Embryonic facial prominence (tissue), 1 donor: ENCODE measurements at regions not wholly inside any gene's neighbourhood (a gene's known extent, or its start where the extent isn't known, plus 50 kb on each side); places are given as distances from the start of the nearest gene placed in this dataset.

Experiments
- DNase-seq: peaks from one replicate; pipeline ENCODE4 v3.0.0-alpha.2; 2016; ENCODE audit errors: extremely low spot score

DNA sequence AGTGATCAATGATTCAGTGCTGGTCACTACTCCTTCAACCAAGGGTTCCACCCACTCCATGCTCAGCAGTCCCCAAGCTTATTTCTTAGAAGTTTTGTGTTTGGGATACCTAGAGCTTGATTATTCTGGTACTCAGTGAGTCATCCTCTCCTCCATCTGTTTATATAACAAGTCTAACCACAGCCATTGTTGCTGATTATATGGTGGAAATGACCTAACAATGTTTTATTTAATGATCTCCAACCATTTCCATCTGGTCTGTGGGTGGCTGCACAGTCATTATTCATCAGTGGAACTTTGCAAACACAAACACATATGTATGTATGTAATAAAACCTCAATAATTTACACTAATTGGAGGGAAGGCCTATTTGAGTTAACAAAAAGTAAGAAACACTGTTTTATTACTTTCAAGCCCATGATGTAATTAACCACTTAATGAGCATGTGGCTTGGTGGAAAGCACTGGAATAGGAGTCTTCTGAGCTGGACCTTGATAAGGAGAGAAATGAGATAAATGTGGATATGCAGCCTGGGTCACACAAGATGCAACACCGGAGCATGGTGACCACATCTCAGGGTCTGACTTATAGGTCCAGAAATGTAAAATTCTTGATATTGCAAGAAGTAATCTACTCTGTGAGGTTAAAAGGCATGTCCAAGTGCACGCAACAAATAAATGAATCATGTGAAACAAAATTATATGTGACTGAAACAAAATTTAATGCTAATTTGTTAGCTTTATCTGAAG, 99.0 kb upstream of the WLS start:
- DNase-seq, result no peak

DNA sequence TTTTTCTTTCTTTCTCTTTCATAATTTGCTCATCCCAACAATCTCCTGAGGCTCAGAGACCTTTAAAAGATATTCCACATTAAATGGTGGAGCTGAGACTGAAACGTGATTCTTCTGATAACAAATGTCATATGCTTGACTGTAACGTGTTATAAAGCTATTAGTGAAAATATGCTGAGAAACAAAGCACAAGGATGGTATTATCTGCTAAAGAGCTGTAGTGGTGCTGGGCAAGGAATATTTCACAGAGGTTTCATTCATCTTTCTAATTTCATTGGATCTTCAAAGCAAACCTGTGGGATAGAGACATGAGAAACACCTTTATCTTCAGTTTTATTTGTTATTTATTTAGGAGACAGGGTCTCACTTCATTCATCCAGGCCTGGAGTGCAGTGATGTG, 98.1 kb upstream of the WLS start:
- DNase-seq, result no peak

DNA sequence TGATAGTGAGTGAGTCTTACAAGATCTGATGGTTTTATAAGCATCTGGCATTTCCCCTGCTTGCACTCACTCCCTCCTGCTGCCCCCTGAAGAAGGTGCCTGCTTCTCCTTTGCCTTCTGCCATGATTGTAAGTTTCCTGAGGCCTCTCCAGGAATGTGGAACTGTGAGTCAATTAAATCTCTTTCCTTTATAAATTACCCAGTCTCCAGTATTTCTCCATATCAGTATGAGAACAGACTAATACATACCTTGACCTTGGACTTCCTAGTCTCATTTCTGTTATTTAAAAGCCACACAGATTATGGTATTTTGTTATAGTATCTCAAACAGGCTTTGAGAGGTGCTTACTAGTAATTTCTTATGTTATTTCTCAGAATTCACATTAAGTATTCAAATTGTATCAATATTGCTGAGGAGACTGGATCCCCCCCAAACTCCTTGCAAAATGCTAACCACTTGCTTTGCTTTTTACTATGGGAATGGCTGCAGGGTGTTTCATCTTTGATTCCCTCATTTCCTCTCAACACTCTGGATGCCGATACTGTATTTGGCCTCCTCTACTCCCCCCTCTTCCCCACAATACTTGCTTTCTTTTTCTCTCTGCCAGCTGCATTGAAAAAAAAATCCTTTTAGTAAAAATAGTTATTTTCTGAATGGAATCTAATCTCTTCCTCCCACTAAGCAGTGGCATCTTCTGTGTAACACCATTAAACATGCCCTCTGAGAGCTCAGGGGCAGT, 96.9 kb upstream of the WLS start:
- DNase-seq, result no peak

DNA sequence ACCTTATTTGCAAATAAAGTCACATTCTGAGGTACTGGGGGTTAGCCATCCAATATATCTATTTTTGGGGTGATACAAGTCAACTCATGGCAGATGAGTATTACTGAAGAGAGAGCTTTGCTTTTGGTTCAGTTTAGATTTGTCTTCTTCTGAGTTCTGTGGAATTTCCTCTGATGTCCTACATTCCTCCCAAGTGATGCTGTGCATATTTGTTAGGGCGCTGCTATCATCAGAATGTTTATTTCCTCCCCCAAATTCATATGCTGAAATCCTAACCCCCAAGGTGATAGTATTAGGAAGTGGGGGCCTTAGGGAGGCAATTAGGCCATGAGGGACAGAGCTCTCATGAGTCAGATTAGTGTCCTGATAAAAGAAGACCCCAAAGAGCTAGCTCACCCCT, 96.2 kb upstream of the WLS start:
- DNase-seq, result no peak

DNA sequence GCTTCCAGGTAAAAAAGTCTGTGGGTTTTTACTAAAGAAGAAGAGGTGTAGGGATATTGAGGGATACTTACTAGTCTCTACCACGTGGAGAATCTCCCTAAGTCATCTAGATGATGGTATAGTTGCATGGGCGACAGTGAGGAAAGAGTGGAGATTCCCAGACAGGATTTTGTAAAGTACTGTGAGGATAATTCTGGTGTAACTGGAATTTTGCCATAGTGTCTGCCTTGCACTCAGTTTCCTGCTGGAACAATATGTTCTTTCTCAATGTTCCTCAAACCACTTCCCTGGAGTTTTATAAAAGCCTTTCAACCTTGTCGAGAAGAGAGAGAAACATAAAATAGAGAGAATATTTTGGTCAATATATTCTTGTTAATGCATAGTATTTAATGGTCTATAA, 95.1 kb upstream of the WLS start:
- no peak for DNase-seq

DNA sequence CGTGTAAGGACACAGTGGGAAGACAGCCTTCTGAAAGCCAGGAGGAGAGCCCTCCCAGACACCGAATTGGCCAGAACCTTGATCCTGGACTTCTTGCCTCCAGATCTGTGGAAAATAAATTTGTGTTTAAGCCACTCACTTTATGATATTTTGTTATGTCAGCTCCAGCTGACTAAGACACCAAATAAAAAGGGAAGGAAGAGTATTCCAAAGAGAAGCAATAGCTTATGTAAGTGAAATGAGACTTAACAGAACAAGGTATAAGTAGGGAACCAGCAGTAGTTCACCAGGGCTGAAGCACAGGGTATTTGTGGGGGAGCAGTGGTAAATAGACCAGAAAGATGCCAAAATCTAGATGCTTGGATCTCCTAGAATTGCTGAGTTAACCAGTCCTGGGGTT, 94.2 kb upstream of the WLS start:
- DNase-seq, result no peak

DNA sequence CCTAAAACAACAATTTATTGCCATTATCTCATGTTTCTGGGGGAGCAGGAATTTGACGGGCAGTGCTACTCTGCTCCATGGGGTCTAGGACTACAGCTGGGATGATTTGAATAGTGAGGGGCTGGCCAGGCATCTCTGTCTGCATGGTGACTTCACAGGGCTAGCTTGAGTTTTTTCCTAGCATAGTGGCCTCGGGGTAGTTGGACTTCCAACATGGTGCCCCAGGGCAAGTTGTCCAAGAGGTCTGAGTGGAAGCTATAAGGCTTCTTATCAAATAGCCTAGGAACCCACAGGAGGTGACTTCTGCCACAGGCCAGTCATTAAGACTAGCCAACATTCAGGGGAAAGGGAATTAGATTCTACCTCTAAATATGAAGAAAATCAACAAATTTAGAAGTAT, 92.0 kb upstream of the WLS start:
- DNase-seq, result no peak

DNA sequence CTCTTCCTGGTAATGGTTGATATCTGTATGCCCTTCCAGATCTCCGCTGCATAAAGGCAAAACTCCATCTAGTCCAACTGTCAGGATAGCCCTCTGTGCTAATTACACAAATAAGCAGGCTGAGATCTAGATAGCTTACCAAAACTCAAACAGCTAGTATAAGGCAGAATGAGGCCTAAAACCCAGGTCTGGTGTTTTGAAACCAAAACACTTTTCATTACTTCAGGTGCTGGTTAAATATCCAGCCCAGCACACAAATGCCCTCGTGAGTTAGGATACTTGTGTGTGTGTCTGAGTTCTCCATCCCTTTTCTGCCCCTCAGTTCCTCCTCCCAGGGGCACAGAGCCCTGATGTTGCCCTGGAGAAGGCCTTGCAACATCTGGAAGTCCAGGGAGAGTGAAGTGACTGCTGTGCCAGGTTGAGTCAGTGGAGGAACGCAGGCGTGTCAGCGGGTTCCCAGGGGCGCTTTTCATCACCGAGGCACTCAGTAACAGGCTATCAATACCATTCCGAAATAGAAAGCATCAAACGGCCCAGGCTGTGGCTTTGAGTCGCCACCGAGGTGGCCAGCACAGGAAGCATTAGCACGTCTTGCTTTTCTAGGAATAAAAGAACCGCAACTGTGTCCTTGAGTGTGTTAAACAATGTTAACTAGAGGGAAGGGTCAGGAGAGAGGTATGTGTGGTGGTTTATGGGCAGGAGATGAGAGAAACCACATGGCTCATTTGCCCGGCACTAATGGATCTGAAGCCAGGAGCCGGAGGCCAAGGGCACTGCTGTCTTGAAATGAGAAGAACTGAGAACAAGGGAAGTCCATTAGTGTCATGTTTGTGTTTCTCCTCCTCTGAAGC, 90.7 kb upstream of the WLS start:
- no peak for DNase-seq

DNA sequence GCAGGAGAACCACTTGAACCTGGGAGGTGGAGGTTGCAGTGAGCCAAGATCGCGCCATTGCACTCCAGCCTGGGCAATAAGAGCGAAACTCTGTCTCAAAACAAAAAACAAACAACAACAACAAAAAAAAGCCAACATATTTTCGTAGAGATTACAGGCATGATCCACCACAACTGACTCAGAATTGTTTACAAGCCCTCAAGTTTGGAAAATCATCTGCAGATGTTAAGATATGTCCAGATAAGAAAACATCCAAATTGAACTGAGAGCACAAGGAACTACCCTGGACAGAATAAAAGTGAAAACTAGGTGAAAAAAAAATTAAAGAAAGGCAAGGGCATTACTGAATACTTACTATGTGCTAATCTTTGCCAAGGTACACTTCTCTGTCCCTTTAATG, 89.8 kb upstream of the WLS start:
- no peak for DNase-seq

DNA sequence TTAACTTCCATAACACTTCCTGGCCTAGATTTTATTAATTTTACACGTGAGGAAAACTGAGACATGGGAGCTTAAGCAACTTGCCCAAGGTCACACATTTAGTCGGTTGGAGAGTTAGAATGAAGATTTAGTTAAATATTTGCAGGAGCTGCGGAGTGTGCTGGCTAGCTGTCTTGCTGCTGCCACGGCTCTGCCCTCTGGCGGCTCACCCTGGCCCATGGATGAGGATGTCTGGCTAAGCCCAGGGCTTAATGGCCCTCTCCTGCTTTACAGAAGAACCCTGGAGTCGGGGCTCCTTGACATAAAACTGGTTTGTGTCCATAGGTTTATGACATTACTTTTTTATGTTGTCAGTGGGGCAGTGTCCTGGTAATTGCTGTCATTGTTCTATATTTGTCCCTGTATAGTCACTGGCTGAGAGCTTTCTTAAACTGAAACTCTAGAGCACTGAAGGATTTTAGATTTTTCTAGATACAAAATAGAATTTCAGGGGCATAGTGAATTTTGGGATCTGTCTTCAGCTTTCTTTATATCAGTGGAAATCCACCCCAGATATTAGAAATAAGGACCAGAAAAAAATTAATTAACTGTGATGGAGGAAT, 88.9 kb upstream of the WLS start:
- no peak for DNase-seq

DNA sequence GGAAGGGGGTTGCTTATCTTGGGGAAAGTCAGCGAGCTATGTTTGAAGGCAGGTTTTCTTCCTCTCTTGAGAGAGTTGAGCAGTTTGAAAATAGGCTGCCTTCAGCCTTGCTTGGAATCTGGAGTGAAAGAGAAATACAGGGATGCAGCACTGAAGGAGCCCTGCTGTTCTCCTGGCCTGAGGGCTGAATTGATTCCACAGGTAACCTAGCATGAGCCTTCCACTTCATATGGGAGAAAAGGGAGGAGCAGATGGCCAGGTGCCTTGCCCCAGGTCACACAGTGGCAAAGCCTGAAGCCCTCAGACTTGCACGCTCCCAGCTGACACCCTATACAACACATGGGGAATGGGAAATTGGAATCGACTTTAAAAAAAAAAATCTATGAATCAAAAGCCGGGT, 88.0 kb upstream of the WLS start:
- DNase-seq, result no peak

DNA sequence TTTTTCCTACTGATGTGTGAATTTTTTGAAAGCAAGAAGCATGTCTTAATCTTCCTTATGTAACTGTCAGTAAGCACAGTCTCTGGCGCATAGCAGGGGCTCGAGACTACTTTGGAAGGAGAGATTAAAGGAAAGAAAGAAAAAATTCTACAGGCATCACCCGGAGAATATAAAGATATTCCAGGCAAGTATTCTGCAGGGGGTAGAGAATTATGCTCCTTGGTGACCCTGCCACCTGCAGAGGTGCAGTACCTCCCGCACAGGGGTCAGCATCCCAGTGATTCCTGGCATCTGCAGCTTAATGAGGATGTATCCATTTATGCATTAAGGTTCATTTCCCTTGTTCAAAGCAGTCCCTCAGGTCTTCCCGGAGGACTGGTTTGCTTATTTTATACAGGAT, 87.6 kb upstream of the WLS start:
- DNase-seq, result no peak

DNA sequence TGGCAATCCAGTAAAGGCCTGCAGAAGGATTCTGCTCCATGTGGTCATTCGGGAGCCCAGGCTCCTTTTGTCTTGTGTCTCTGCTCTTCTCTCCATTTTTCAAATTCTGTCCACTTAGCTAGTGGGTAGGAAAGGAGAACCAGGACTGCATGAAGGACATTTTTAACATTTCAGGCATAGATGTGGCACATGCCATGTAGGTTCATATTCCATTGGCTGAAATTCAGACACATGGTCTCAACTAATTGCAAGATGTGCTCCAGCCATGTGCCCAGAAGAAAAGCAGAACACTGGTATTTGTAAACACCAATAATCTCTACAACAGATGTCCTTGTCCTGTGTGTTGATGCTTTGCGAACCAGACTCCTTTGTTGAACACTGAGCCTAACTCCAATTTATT, 85.2 kb upstream of the WLS start:
- no peak for DNase-seq

DNA sequence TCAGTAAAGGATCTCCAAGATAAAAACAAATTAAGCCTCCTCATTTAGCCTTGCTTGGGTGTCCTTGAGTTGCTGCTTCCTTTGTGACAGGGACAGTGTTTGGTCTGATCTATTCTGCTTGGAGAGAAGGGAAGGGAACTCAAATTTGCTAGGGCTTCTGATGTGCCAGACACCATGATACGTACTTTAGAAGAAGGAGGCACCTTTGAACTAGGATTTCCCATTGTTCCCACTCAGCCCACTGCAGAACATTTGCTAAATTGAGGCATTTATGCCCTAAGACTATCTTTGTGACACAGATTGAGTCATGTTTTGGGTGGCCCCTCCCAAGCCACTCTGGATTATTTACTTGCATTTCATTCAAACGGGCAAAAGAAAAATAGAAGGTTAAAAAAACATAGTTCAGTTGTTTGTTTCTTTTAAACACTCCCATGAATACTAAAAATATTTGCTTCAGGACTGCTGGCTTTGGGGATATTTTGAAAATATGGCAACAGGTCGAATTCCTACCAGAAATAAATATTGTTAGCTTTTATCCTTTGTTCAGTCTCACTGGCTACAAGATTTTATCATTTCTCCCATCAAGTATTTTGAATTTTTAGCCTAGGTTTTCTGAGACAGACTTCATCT, 81.9 kb upstream of the WLS start:
- DNase-seq, result no peak

DNA sequence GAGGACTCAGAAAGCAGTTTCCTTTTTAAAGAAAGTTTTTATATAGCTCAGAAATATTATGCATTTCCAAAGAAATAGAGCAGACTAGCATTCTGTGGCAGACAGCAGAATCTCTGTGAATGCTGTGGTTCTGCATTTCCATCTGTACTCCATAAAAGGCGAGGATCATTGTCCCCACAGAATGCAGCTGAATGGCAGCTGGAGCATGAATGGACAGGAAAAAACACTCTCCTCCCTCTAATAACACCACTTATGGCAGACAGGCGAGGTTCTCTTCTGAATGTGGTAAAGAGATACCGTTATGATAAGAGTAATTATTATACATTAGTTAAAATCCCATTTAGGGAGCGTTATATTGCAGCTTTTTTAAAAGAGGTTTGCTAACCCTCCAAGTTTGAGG, 81.4 kb upstream of the WLS start:
- no peak for DNase-seq

DNA sequence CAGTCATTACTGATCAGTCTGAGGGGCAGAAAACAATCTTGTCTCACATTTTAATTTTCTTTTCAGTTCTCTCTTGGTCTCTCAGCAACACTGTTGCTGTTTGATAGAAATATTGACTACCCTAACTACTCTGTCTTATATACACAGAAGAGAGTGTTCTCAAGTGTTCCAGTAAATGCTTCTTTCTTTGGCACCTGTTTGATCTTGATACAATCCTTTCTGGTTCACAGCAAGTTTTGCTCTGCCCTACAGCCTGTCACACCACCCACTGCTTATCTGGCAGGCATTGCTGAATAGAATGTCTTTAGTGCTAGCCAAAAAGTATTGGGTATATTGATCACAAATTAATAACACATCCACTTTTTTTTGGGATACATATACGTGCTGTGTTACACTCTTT, 75.7 kb upstream of the WLS start:
- DNase-seq, result no peak

DNA sequence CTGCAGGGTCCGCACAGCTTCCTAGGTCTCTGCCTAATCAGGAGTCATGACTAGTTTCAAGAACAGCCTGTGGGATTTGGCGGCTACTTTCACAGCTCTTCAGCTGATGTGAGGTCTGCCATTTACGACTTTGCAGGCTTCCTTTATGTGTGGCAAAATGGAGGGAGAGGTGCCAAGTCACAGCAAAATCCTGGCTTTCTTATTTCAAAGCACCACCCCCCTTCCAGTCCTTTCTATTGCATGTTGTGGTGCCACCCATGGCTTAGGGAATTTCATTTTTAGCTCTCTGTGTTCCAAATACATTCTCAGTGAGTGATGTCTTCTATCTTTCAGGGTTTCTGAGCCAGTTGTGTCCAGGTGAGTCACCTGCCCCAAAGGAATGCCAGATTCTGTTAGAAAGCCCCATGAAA, 75.1 kb upstream of the WLS start:
- no peak for DNase-seq

DNA sequence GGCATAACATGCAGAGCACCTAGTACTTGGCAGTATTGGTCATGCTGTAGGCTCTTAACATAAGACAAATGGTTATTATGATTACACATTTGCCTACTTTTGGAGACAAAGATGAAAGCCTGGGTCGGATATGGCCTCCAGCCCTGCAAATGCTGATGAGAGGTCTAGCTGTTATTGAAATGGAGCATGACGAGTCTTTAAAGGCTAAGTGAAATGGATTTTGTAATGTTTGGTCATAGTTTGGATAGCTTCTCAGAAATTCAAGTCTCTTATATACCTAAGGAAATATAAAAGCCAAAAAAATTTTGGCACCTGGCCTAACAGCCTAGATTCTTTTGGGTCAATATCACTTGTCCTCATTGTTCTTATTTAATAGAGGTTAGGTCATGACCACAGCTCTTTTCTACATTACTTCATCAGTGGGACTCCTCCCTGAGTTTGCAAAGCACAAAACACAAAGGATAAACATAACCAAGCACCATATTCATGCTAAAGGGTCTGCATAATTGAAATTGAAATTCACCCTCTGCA, 69.2 kb upstream of the WLS start:
- no peak for DNase-seq

DNA sequence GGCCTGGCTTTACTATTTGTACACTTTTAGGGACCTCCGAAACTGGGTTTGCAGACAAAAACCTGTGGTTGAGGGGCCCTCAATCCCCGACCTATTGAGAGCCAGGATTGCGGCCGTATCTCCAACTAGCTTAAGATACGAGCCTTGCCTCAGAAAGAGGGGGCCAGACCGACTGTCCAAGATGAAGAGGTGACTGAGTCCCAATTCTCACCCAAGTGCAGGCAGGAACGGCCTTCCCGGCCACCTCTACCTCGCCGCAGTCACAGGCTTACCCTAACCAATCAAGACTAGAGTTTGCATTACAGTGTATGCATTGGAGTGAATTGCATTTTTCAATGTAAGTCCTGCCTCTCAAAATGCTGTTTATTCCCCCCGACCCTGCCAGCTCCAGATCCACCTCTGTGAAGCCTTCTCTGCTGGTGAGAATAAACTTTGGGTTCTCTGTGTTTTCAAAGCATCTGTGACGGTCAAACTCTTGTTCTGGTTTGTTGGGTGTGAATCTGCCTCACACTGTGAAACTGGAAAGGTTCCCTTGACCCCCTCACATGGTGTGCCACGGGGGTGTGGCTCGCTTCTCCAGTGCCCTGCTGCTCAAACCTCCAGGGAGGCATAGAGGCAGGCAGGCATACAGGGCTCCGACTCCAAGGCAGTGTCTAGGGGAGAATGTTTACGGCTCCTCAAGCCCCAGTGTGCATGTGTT, 62.2 kb upstream of the WLS start:
- no peak for DNase-seq

DNA sequence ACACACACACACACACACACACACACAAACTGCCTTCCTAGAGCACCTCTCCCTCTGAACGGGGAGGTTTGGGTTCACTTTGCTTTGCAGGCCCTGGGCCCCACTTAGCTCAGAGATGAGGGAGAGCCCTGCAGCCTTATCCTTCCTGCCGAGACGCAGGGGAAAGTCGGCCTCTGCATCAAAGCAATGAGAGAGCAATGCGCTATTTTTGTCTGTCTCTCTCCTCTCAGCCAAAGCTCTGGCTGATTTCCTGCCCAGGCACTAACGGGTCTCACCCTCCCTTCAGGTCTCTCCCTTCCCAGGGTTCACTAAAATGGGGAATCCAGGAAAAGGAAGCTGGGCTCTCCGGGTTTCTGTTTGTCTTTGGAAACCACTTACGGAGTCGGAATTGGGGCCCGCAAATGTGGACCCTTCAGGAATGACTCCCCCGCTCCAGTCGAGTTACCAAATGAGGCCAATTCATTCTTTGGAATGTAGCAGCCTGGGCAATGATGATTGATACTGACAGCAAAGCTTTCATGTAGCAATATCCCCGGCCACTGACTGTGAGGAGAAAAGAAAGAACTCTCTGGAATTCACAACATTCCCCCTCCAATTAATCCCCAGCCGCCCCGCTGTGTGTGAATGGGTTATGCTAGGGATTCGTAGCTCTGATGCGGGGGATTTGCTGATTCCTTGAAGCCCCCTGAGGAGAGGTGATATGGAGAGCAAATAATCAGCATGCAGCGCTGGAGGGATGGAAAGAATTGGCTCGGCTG, 61.5 kb upstream of the WLS start:
- DNase-seq, result peak; percentile 48
